ENCODE measurements at regions not wholly inside any gene's neighbourhood (a gene's known extent, or its start where the extent isn't known, plus 50 kb on each side); places are given as distances from the start of the nearest gene placed in this dataset.

- no peak overlapping the region for H3K27ac Mint-ChIP-seq
- DNase-seq (ENCODE audit: low spot score) (no peak), ATAC-seq (no peak)
- Histone ChIP-seq H2AFZ (no peak overlapping the region), H3K4me3 (no peak overlapping the region), H3K9me2 (ENCODE audit: insufficient read depth) (peaks cover 3% of the 10 kb centered on the region; the same call in 1 of the 2 replicates), H3K27ac (ENCODE audit: low read depth) (no peak overlapping the region), H3F3A (replicated peaks; ENCODE audit: low read depth) (no peaks in the 10 kb centered on the region), H3K36me3 (ENCODE audit: insufficient read depth) (no peaks in the 10 kb centered on the region), H3K27me3 (ENCODE audit: insufficient read depth) (no peaks in the 10 kb centered on the region), H3K79me2 (replicated peaks; ENCODE audit: insufficient read depth) (no peaks in the 10 kb centered on the region), H4K20me1 (replicated peaks; ENCODE audit: insufficient read depth) (no peaks in the 10 kb centered on the region), H3K4me2 (no peak overlapping the region), H3K4me1 (ENCODE audit: insufficient read depth) (no peaks in the 10 kb centered on the region)
- no peak overlapping the region for H3K4me3 Mint-ChIP-seq
- H3K36me3 Mint-ChIP-seq (ENCODE audit: low read depth): no peaks in the 10 kb centered on the region
- no peak for TF ChIP-seq JUNB (IDR thresholded peaks at IDR 0.05; ENCODE audit: unreplicated experiment)
- no peak for TF ChIP-seq EZH2phosphoT487 (IDR thresholded peaks at IDR 0.05; ENCODE audit: unreplicated experiment)
- TF ChIP-seq NANOG (IDR thresholded peaks at IDR 0.05; ENCODE audit: borderline replicate concordance): no peak
- TF ChIP-seq ETS1 (IDR thresholded peaks at IDR 0.05): no peak
- TF ChIP-seq ZNF114 (CRISPR knock-in tag; IDR thresholded peaks at IDR 0.05): no peak
- no peak for TF ChIP-seq POLR2AphosphoS5 (IDR thresholded peaks at IDR 0.05; ENCODE audit: low read depth)
- TF ChIP-seq CTCF (conservative IDR thresholded peaks at IDR 0.05; ENCODE audit: low read depth in 2 of 2): no peak
- no peak for TF ChIP-seq STAT1 (IDR thresholded peaks at IDR 0.05; ENCODE audit: unreplicated experiment)
- no peak for TF ChIP-seq ZNF462 (CRISPR knock-in tag; IDR thresholded peaks at IDR 0.05)
- no peak for TF ChIP-seq REST (IDR thresholded peaks at IDR 0.05; ENCODE audit: unreplicated experiment)
- no peak for TF ChIP-seq ZNF331 (CRISPR knock-in tag; IDR thresholded peaks at IDR 0.05; ENCODE audit: low read depth)
- no peak for TF ChIP-seq CREB1 (CRISPR knock-in tag; IDR thresholded peaks at IDR 0.05; ENCODE audit: low read depth)
- no peak for TF ChIP-seq EZH2 (IDR thresholded peaks at IDR 0.05; ENCODE audit: low read depth, unreplicated experiment)
- H3K9me3 Mint-ChIP-seq: no peaks in the 10 kb centered on the region; the same call in 2 of the 3 replicates
- H3K27me3 Mint-ChIP-seq (ENCODE audit: insufficient read depth, low read depth, poor library complexity): peaks cover 5% of the 10 kb centered on the region
- no peaks in the 10 kb centered on the region; the same call in 2 of the 3 replicates for H3K4me1 Mint-ChIP-seq
Observed at GRCh38 chr4:64477127-64477526, 67.9 kb upstream of the TECRL start.

Data from GM23338 (cell line).